Hepatocyte (in vitro differentiated cells): ENCODE measurements at regions not wholly inside any gene's neighbourhood (a gene's known extent, or its start where the extent isn't known, plus 50 kb on each side); places are given as distances from the start of the nearest gene placed in this dataset.

Experiments used
- CTCF ChIP-seq: fragments of 200-600 bp; sonication (generic); IDR thresholded peaks from 2 replicates; pipeline ENCODE4 v1.5.1; 2016; ENCODE audit warnings: antibody characterized with exemption, mild to moderate bottlenecking; ENCODE audit not compliant: poor library complexity
- EZH2 ChIP-seq: fragments of 200-600 bp; sonication (generic); IDR thresholded peaks from 2 replicates; pipeline ENCODE4 v1.6.1; 2016; ENCODE audit warnings: antibody characterized with exemption, mild to moderate bottlenecking, borderline replicate concordance

- TF ChIP-seq CTCF (no peak), EZH2 (no peak)
These were observed 138.4 kb upstream of the GALNTL6 start for GRCh38 chr4:171674781-171675180.
